Activated CD4-positive, alpha-beta T cell treated with anti-CD3 and anti-CD28 coated beads, Interleukin-2, amount 10 ng/mL, durations not matched to agents 7 days and 5 days (primary cell): ENCODE measurements at regions not wholly inside any gene's neighbourhood (a gene's known extent, or its start where the extent isn't known, plus 50 kb on each side); places are given as distances from the start of the nearest gene placed in this dataset.
"Not testable (repeated sequence)": the region's sequence is repeated elsewhere in the genome, so short reads cannot be mapped to it uniquely, and the experiment has no call there.

Experiments
- CTCF ChIA-PET: fragments of 350-600 bp; sonication (Branson Sonifier 250); formaldehyde crosslinking; loops from one replicate; lab custom pipeline; 2021; ENCODE audit warnings: antibody characterized with exemption; lab: Charles Lee
- POLR2A ChIA-PET: fragments of 350-600 bp; sonication (Branson Sonifier 250); formaldehyde crosslinking; loops from one replicate; lab custom pipeline; 2021; ENCODE audit warnings: antibody characterized with exemption; lab: Charles Lee
- DNase-seq: peaks from one replicate; pipeline ENCODE4 v3.0.0-alpha.2; 2020
- H3K27ac Mint-ChIP-seq: one replicate; pipeline ENCODE4 v1.8.0; 2021; ENCODE audit warnings: mild to moderate bottlenecking, moderate library complexity, mixed read lengths
- H3K27me3 Mint-ChIP-seq: one replicate; pipeline ENCODE4 v1.8.0; 2021; ENCODE audit warnings: mixed read lengths
- H3K36me3 Mint-ChIP-seq: one replicate; pipeline ENCODE4 v1.8.0; 2021; ENCODE audit warnings: low read depth, mixed read lengths
- H3K4me1 Mint-ChIP-seq: one replicate; pipeline ENCODE4 v1.8.0; 2021; ENCODE audit warnings: mixed read lengths
- H3K4me3 Mint-ChIP-seq: one replicate; pipeline ENCODE4 v1.8.0; 2021; ENCODE audit warnings: mild to moderate bottlenecking, moderate library complexity, mixed read lengths
- H3K9me3 Mint-ChIP-seq: one replicate; pipeline ENCODE4 v1.8.0; 2021; ENCODE audit warnings: mixed read lengths

- Mint-ChIP-seq H3K4me1 (no peaks in the 10 kb centered on the region), H3K27me3 (no peaks in the 10 kb centered on the region), H3K27ac (no peak overlapping the region), H3K9me3 (no peaks in the 10 kb centered on the region), H3K4me3 (no peak overlapping the region), H3K36me3 (no peaks in the 10 kb centered on the region)
- DNase-seq = no peak
- ChIA-PET POLR2A (no interaction called here), CTCF (no interaction called here)
These were observed 245.3 kb upstream of the HSF2 start for GRCh38 chr6:122154155-122154554.

DNA sequence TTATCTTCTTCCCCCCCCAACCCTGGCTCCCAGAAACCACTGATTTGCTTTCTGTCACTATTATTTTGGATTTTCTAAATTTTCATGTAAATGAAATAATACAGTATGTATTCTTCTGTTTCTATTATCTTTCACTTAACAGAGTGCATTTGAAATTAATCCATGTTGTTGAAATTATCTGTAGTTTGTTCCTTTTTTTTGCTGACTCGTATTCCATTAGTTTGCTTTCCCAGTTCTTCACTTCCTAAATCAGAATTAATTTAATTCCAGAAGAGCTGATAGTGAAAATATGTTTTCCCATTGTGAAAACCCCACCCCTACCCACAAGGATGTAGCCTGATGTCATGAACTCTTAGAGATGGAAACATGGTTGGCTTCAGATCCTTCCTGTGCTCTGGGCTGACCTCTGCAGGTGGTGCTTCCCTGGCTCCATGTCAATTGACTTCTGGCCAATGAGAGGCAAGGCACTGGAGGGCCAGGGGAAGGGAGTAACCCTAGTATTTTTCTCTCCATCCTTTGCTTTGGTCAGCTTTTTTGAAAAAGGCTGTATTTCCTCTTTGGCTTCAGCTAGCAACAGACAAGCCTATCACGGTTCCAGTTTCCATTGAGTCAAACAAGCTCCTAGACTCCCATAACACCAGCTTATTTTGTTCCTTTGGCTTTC is 244.4 kb upstream of the HSF2 start:
- Mint-ChIP-seq H3K4me3 (no peak overlapping the region), H3K27me3 (no peaks in the 10 kb centered on the region), H3K27ac (no peak overlapping the region), H3K4me1 (no peaks in the 10 kb centered on the region), H3K9me3 (no peaks in the 10 kb centered on the region), H3K36me3 (no peaks in the 10 kb centered on the region)
- ChIA-PET CTCF (no interaction called here), POLR2A (no interaction called here)
- DNase-seq = no peak

DNA sequence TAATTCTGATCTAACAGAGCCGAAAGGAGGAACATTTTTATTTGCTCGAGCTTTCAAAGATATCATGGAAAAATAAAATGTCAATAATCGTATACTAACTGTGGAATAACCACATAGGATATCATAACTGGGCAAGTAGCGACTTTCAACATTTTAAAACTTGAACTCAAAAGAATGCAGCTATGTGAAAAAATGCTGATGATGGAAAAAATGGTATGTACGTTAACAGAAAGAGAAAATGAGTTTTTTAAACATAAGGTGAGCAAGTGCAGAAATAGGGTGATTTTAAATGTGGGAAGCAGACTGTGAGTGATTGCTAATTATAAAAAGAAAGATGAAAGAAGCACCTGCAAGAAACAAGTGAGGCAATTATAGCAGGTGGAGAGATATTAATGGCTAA is 238.3 kb upstream of the HSF2 start:
- H3K27ac Mint-ChIP-seq = no peak overlapping the region
- no peaks in the 10 kb centered on the region for H3K9me3 Mint-ChIP-seq
- no peak for DNase-seq
- POLR2A ChIA-PET = no interaction called here
- no peak overlapping the region for H3K4me3 Mint-ChIP-seq
- no peaks in the 10 kb centered on the region for H3K27me3 Mint-ChIP-seq
- no peaks in the 10 kb centered on the region for H3K4me1 Mint-ChIP-seq
- H3K36me3 Mint-ChIP-seq = no peaks in the 10 kb centered on the region
- CTCF ChIA-PET = no interaction called here

DNA sequence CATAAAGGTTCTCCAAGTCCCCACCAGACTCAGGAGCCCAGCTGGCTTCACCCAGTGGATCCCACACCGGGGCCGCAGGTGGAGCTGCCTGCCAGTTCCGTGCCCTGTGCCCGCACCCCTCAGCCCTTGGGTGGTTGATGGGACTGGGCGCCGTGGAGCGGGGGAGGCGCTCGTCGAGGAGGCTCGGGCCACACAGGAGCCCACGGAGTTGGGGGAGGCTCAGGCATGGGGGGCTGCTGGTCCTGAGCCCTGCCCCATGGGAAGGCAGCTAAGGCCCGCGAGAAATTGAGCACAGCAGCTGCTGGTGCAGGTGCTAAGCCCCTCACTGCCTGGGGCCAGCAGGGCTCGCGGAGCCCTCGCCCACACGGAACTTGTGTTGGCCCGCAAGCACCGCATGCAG is 234.4 kb upstream of the HSF2 start:
- no peak overlapping the region for H3K4me3 Mint-ChIP-seq
- no peaks in the 10 kb centered on the region for H3K4me1 Mint-ChIP-seq
- no peak overlapping the region for H3K27ac Mint-ChIP-seq
- CTCF ChIA-PET = no interaction called here
- POLR2A ChIA-PET = no interaction called here
- no peaks in the 10 kb centered on the region for H3K27me3 Mint-ChIP-seq
- no peak for DNase-seq
- no peaks in the 10 kb centered on the region for H3K9me3 Mint-ChIP-seq
- no peaks in the 10 kb centered on the region for H3K36me3 Mint-ChIP-seq

DNA sequence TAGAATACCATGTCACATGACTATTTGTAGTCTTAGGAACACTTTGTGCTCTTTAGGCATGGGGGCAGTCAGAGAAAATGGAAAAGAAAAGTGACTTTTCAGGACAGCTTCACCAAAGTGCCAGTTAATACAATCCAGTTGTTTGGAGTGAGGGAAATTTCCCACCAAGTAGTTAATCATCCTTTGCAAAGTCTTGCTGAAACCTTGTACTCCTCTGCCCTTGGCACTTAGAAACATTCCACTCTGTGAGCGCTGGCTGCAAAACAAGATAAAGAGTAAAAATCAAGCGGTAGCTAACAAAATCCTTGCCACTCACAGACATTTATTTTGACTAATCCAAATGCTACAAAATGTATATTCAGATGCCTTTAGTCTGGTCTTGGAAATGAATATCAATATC is 229.2 kb upstream of the HSF2 start:
- no peaks in the 10 kb centered on the region for H3K36me3 Mint-ChIP-seq
- DNase-seq = no peak
- no peak overlapping the region for H3K27ac Mint-ChIP-seq
- ChIA-PET CTCF (no interaction called here), POLR2A (no interaction called here)
- no peaks in the 10 kb centered on the region for H3K9me3 Mint-ChIP-seq
- no peaks in the 10 kb centered on the region for H3K27me3 Mint-ChIP-seq
- no peak overlapping the region for H3K4me3 Mint-ChIP-seq
- H3K4me1 Mint-ChIP-seq = no peaks in the 10 kb centered on the region

DNA sequence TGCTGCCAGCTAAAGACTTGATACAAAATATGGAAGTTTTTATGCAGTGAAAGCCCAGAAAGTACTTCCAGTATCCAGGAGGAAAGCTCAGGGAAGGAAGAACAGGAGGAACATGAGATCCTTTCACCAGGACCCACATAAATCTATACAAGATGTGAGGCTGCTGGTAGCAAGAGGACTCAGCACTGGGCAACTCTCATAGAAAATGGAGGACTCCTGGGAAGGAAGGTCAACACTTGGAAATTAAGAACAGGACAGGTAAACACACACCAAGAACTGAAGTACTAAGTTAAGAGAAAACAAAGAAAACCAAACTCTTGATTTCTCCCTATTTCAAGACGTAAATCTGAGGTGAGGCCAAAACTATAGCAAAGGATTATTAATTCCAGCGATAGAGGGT is 220.5 kb upstream of the HSF2 start:
- H3K27me3 Mint-ChIP-seq = no peaks in the 10 kb centered on the region
- POLR2A ChIA-PET = no interaction called here
- no peak for DNase-seq
- no peak overlapping the region for H3K27ac Mint-ChIP-seq
- no peak overlapping the region for H3K4me3 Mint-ChIP-seq
- H3K4me1 Mint-ChIP-seq = no peaks in the 10 kb centered on the region
- no peaks in the 10 kb centered on the region for H3K36me3 Mint-ChIP-seq
- no peaks in the 10 kb centered on the region for H3K9me3 Mint-ChIP-seq
- CTCF ChIA-PET = no interaction called here

DNA sequence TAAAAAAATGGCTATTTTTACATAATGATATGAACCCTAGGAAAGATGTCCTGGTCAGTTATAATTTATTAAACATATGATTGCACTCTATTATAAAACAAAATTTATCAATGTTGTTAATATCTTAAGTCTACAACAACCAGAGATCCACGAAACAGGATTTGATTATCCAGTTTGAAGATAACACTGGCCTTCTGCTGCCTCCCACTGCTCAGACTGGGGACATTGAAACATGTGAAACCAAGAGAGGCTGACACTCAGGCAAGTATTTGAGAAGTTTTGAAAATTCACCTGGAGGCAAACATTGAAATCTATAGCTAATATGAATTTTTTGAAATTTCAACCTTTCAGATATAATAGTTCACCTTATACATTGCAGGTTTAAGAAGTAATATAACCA is 219.3 kb upstream of the HSF2 start:
- ChIA-PET CTCF (no interaction called here), POLR2A (no interaction called here)
- Mint-ChIP-seq H3K27ac (no peak overlapping the region), H3K36me3 (no peaks in the 10 kb centered on the region), H3K9me3 (no peaks in the 10 kb centered on the region), H3K27me3 (no peaks in the 10 kb centered on the region), H3K4me3 (no peak overlapping the region), H3K4me1 (no peaks in the 10 kb centered on the region)
- DNase-seq = no peak

- H3K9me3 Mint-ChIP-seq = no peaks in the 10 kb centered on the region
- DNase-seq = no peak
- H3K36me3 Mint-ChIP-seq = no peaks in the 10 kb centered on the region
- CTCF ChIA-PET = interaction anchor here (0.6 kb wide), 1 partner anchor 48 kb away, joined by 3 read pairs; no protein-coding TSS in a partner anchor
- H3K27me3 Mint-ChIP-seq = no peaks in the 10 kb centered on the region
- no peak overlapping the region for H3K27ac Mint-ChIP-seq
- POLR2A ChIA-PET = no interaction called here
- H3K4me1 Mint-ChIP-seq = no peaks in the 10 kb centered on the region
- no peak overlapping the region for H3K4me3 Mint-ChIP-seq
These were observed 217.4 kb upstream of the HSF2 start for GRCh38 chr6:122182061-122182460.

DNA sequence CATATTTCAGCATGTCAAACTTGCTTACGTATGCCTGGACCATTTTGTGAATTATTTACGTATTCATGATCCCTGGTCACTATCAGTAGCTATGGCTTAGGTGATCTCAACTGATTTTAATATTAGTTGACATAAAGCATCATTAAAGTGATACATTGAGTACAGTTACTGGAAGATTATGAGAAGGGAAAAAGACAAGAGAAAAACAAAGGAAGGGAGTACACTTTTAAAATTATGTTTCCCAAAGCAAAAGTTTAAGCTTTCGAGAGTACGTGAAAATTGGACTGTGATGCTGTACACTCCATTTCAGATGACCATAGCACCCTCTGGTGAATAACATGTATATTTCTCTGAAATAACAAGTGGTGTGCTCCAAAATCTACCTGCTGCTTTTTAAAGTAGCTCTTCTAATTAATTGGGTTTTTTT is 215.0 kb upstream of the HSF2 start:
- Mint-ChIP-seq H3K27ac (no peak overlapping the region), H3K27me3 (no peaks in the 10 kb centered on the region), H3K4me3 (no peak overlapping the region), H3K36me3 (no peaks in the 10 kb centered on the region), H3K4me1 (no peaks in the 10 kb centered on the region), H3K9me3 (no peaks in the 10 kb centered on the region)
- no peak for DNase-seq
- CTCF ChIA-PET = interaction anchor here (0.7 kb wide), 1 partner anchor 10 kb away, joined by 3 read pairs; no protein-coding TSS in a partner anchor
- POLR2A ChIA-PET = no interaction called here

DNA sequence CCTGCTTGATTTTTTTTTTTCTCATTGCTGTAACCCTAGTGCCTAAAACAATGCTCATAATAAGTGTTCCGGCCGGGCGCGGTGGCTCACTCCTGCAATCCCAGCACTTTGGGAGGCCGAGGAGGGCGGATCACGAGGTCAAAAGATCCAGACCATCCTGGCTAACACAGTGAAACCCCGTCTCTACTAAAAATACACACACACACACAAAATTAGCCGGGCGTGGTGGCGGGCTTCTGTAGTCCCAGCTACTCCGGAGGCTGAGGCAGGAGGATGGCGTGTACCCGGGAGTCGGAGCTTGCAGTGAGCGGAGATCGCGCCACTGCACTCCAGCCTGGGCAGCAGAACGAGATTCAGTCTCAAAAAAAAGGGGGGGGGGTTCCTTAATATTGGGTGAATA is 214.0 kb upstream of the HSF2 start:
- H3K4me3 Mint-ChIP-seq, H3K4me1 Mint-ChIP-seq, H3K27ac Mint-ChIP-seq, H3K36me3 Mint-ChIP-seq, H3K9me3 Mint-ChIP-seq, H3K27me3 Mint-ChIP-seq, POLR2A ChIA-PET, DNase-seq: not testable (repeated sequence)
- CTCF ChIA-PET = interaction anchor here (0.6 kb wide), 1 partner anchor 552 kb away, joined by 3 read pairs; no protein-coding TSS in a partner anchor

- ChIA-PET CTCF (no interaction called here), POLR2A (no interaction called here)
- no peaks in the 10 kb centered on the region for H3K4me1 Mint-ChIP-seq
- no peak overlapping the region for H3K27ac Mint-ChIP-seq
- DNase-seq = no peak
- no peaks in the 10 kb centered on the region for H3K36me3 Mint-ChIP-seq
- no peaks in the 10 kb centered on the region for H3K27me3 Mint-ChIP-seq
- H3K4me3 Mint-ChIP-seq = no peak overlapping the region
- H3K9me3 Mint-ChIP-seq = no peaks in the 10 kb centered on the region
These were observed 212.3 kb upstream of the HSF2 start for GRCh38 chr6:122187186-122187585.

- H3K36me3 Mint-ChIP-seq = no peaks in the 10 kb centered on the region
- POLR2A ChIA-PET = no interaction called here
These were observed 200.5 kb upstream of the HSF2 start for GRCh38 chr6:122198922-122199321.

DNA sequence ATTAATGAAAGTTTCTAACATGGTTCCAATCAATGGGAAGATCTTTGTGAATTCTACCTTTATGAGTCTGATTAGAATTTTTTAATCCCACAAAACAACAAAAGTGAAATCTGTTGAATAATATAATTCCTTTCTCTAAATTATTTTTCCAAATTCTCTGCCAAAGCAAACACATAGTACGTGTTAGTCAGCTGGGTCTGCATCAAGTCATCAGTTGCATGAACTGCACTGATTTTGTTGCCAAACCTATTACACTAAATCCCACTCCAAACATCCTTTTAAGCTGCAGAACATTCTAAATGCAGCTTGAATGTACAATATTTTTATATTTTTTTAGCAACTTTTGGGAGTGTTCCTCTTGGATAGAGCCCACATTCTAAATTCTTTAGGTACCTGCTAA is 199.0 kb upstream of the HSF2 start:
- H3K36me3 Mint-ChIP-seq = no peaks in the 10 kb centered on the region
- no peak for DNase-seq
- H3K27me3 Mint-ChIP-seq = no peaks in the 10 kb centered on the region
- H3K4me1 Mint-ChIP-seq = no peaks in the 10 kb centered on the region
- no peaks in the 10 kb centered on the region for H3K9me3 Mint-ChIP-seq
- H3K27ac Mint-ChIP-seq = no peak overlapping the region
- POLR2A ChIA-PET = no interaction called here
- CTCF ChIA-PET = no interaction called here
- no peak overlapping the region for H3K4me3 Mint-ChIP-seq

More at GRCh38 chr6:122198922-122199321, 200.5 kb upstream of the HSF2 start:
- Mint-ChIP-seq H3K27me3 (no peaks in the 10 kb centered on the region), H3K4me3 (no peak overlapping the region), H3K4me1 (no peaks in the 10 kb centered on the region), H3K27ac (no peak overlapping the region), H3K9me3 (no peaks in the 10 kb centered on the region)
- CTCF ChIA-PET = no interaction called here
- DNase-seq = no peak

GRCh38 chr6:122202576-122203137 is 196.8 kb upstream of the HSF2 start:
- no peak for DNase-seq

More at GRCh38 chr6:122202576-122203137, 196.8 kb upstream of the HSF2 start:
- Mint-ChIP-seq H3K9me3 (no peaks in the 10 kb centered on the region), H3K27ac (no peak overlapping the region), H3K4me3 (no peak overlapping the region), H3K36me3 (no peaks in the 10 kb centered on the region), H3K27me3 (no peaks in the 10 kb centered on the region), H3K4me1 (no peaks in the 10 kb centered on the region)
- POLR2A ChIA-PET = no interaction called here
- CTCF ChIA-PET = no interaction called here
